SK-N-SH (cell line): ENCODE measurements at regions not wholly inside any gene's neighbourhood (a gene's known extent, or its start where the extent isn't known, plus 50 kb on each side); places are given as distances from the start of the nearest gene placed in this dataset.
A peak's percentile ranks its signal among the peaks of the same experiment; 100 is the strongest.

Source experiments
- CTCF ChIA-PET: fragments of 300-600, 350-600 bp; formaldehyde crosslinking; extraction: SDS; loops from one replicate; lab custom pipeline; 2021; lab: Yijun Ruan, JAX
- POLR2A ChIA-PET: fragments of 350-600 bp; sonication (Branson Sonifier 250); formaldehyde crosslinking; extraction: SDS; loops from one replicate; lab custom pipeline; 2020; ENCODE audit warnings: antibody characterized with exemption, inconsistent platforms; lab: Yijun Ruan, JAX
- DNase-seq: peaks from one replicate; pipeline ENCODE4 v3.0.0; 2012
- H2AFZ ChIP-seq: fragments of 200-600 bp; sonication (generic); 2 replicates; pipeline ENCODE4 v1.8.1; 2016; ENCODE audit warnings: antibody characterized with exemption, mild to moderate bottlenecking, low read depth
- H3F3A ChIP-seq: fragments of 200-600 bp; sonication (generic); replicated peaks from 2 replicates; pipeline ENCODE3; 2016; ENCODE audit warnings: antibody characterized with exemption, mild to moderate bottlenecking; ENCODE audit not compliant: insufficient read depth
- H3K27ac ChIP-seq, 2 experiments: fragments of 200-500 bp in 1 of 2; fragments of 200-600 bp in 1 of 2; sonication (Bioruptor generic) in 1 of 2; sonication (generic), shearing (Covaris generic) in 1 of 2; 2 replicates each; pipeline versions ENCODE4 v1.5.1 to v1.6.1; 2014 to 2016; ENCODE audit warnings: low read depth in 2 of 2, inconsistent platforms in 1 of 2, low read length in 1 of 2, mild to moderate bottlenecking in 1 of 2, mixed read lengths in 1 of 2
- H3K27me3 ChIP-seq: fragments of 200-600 bp; sonication (generic), shearing (Covaris generic); 2 replicates; pipeline ENCODE4 v1.6.1; 2016; ENCODE audit warnings: mixed run types; ENCODE audit not compliant: insufficient read depth
- H3K36me3 ChIP-seq, 2 experiments: fragments of 200-500 bp in 1 of 2; fragments of 200-600 bp in 1 of 2; sonication (Bioruptor generic) in 1 of 2; sonication (generic) in 1 of 2; replicated peaks in 1 of 2; 2 replicates each; pipeline versions ENCODE3 to v1.5.1; 2014 to 2016; ENCODE audit warnings: low read length in 1 of 2, mild to moderate bottlenecking in 1 of 2; ENCODE audit not compliant: insufficient read depth in 2 of 2, control insufficient read depth in 1 of 2
- H3K4me1 ChIP-seq, 2 experiments: fragments of 200-500 bp in 1 of 2; fragments of 200-600 bp in 1 of 2; sonication (Bioruptor generic) in 1 of 2; sonication (generic), shearing (Covaris generic) in 1 of 2; 2 replicates each; pipeline versions ENCODE4 v1.5.1 to v1.6.1; 2014 to 2016; ENCODE audit warnings: low read depth in 1 of 2, low read length in 1 of 2, mixed run types in 1 of 2; ENCODE audit not compliant: insufficient read depth in 2 of 2, control insufficient read depth in 1 of 2
- H3K4me2 ChIP-seq: fragments of 200-600 bp; sonication (generic), shearing (Covaris generic); 2 replicates; pipeline ENCODE4 v1.6.1; 2017; ENCODE audit warnings: mixed run types
- H3K4me3 ChIP-seq, 2 experiments: fragments of 200-500 bp in 1 of 2; fragments of 200-600 bp in 1 of 2; sonication (Bioruptor generic) in 1 of 2; sonication (generic), shearing (Covaris generic) in 1 of 2; 2 replicates each; pipeline versions ENCODE4 v1.5.1 to v1.8.1; 2014 to 2016; ENCODE audit warnings: low read depth in 2 of 2, inconsistent platforms in 1 of 2, low read length in 1 of 2, mild to moderate bottlenecking in 1 of 2, mixed read lengths in 1 of 2, moderate library complexity in 1 of 2
- H3K79me2 ChIP-seq: fragments of 200-600 bp; sonication (generic); 2 replicates; pipeline ENCODE4 v1.8.1; 2017; ENCODE audit warnings: mild to moderate bottlenecking; ENCODE audit not compliant: insufficient read depth
- H3K9ac ChIP-seq: fragments of 200-600 bp; sonication (generic); 2 replicates; pipeline ENCODE4 v1.6.1; 2017; ENCODE audit warnings: mixed run types
- H3K9me2 ChIP-seq: fragments of 200-600 bp; sonication (generic); 2 replicates; pipeline ENCODE4 v1.6.1; 2017; ENCODE audit warnings: mixed run types
- H3K9me3 ChIP-seq: fragments of 200-600 bp; sonication (generic); 2 replicates; pipeline ENCODE4 v1.6.1; 2017; ENCODE audit warnings: mixed run types, mild to moderate bottlenecking, moderate library complexity
- H4K20me1 ChIP-seq: fragments of 200-600 bp; sonication (generic); 2 replicates; pipeline ENCODE4 v1.6.1; 2017; ENCODE audit warnings: mild to moderate bottlenecking, mixed run types; ENCODE audit not compliant: insufficient read depth
- ELF1 ChIP-seq: IDR thresholded peaks from 2 replicates; pipeline ENCODE4 v1.4.0; 2012
- EZH2phosphoT487 ChIP-seq: fragments of 200-600 bp; sonication (generic); IDR thresholded peaks from 2 replicates; pipeline ENCODE4 v1.6.1; 2017; ENCODE audit warnings: low read depth, mixed run types, mild to moderate bottlenecking, antibody characterized with exemption, moderate library complexity, borderline replicate concordance
- FOXJ3 ChIP-seq: sonication (generic); formaldehyde crosslinking; IDR thresholded peaks from 2 replicates; pipeline ENCODE4 v1.5.1; 2020; ENCODE audit warnings: mild to moderate bottlenecking, missing genetic modification reagents
- GABPA ChIP-seq: IDR thresholded peaks from 2 replicates; pipeline ENCODE4 v1.4.0; 2012; ENCODE audit warnings: low read depth, mild to moderate bottlenecking
- JUND ChIP-seq: IDR thresholded peaks from 2 replicates; pipeline ENCODE4 v1.4.0; 2012
- RFX5 ChIP-seq: IDR thresholded peaks from 2 replicates; pipeline ENCODE4 v1.6.1; 2012; ENCODE audit warnings: mild to moderate bottlenecking, improper control_type of control experiment, low read length
- SIN3A ChIP-seq: IDR thresholded peaks from 2 replicates; pipeline ENCODE4 v1.6.1; 2012; ENCODE audit warnings: low read depth, mild to moderate bottlenecking, low read length, moderate library complexity, borderline replicate concordance
- TCF12 ChIP-seq: IDR thresholded peaks from 2 replicates; pipeline ENCODE4 v1.4.0; 2012
- USF1 ChIP-seq: IDR thresholded peaks from 2 replicates; pipeline ENCODE4 v1.4.0; 2012; ENCODE audit warnings: low read depth, borderline replicate concordance
- YY1 ChIP-seq: IDR thresholded peaks from 2 replicates; pipeline ENCODE4 v1.4.0; 2012; ENCODE audit warnings: low read depth, mild to moderate bottlenecking
- WGBS: methylation state at CpG from one replicate; pipeline ENCODE4 v1.1.6; 2017; ENCODE audit warnings: low lambda C conversion rate; 5-methylcytosine and 5-hydroxymethylcytosine counted together
- TF ChIP-seq, protein P1 (sequence below): fragments of 200-600 bp; sonication (generic); IDR thresholded peaks from 2 replicates; pipeline ENCODE4 v1.6.1; 2017; ENCODE audit warnings: antibody characterized with exemption, mild to moderate bottlenecking, moderate library complexity
- TF ChIP-seq, protein P2 (sequence below): IDR thresholded peaks from 2 replicates; pipeline ENCODE4 v1.6.1; 2012; ENCODE audit warnings: mild to moderate bottlenecking, low read depth, low read length, moderate library complexity

GRCh38 chr11:37078521-37078920, 480.5 kb upstream of the RAG2 start:
- H3K79me2 ChIP-seq: no peaks in the 10 kb centered on the region
- no peaks in the 10 kb centered on the region for H3F3A ChIP-seq
- no peak overlapping the region for H3K4me2 ChIP-seq
- no peak overlapping the region for H2AFZ ChIP-seq
- ChIA-PET POLR2A (no interaction called here), CTCF (no interaction called here)
- no peaks in the 10 kb centered on the region; a peak in 2 of 4 replicates for H3K4me1 ChIP-seq
- H3K27me3 ChIP-seq: no peaks in the 10 kb centered on the region
- H3K9me3 ChIP-seq: no peaks in the 10 kb centered on the region
- TF ChIP-seq EZH2phosphoT487: no peak
- TF ChIP-seq GABPA: no peak
- TF ChIP-seq FOXJ3: no peak
- no peak for TF ChIP-seq YY1
- no peak for TF ChIP-seq USF1
- no peak for TF ChIP-seq TCF12
- TF ChIP-seq, protein P1, sequence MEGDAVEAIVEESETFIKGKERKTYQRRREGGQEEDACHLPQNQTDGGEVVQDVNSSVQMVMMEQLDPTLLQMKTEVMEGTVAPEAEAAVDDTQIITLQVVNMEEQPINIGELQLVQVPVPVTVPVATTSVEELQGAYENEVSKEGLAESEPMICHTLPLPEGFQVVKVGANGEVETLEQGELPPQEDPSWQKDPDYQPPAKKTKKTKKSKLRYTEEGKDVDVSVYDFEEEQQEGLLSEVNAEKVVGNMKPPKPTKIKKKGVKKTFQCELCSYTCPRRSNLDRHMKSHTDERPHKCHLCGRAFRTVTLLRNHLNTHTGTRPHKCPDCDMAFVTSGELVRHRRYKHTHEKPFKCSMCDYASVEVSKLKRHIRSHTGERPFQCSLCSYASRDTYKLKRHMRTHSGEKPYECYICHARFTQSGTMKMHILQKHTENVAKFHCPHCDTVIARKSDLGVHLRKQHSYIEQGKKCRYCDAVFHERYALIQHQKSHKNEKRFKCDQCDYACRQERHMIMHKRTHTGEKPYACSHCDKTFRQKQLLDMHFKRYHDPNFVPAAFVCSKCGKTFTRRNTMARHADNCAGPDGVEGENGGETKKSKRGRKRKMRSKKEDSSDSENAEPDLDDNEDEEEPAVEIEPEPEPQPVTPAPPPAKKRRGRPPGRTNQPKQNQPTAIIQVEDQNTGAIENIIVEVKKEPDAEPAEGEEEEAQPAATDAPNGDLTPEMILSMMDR: no peak
- no peak for TF ChIP-seq RFX5
- no peak for TF ChIP-seq JUND
- no peak for TF ChIP-seq ELF1
- no peaks in the 10 kb centered on the region for H3K36me3 ChIP-seq
- DNase-seq: no peak
- no peak overlapping the region for H3K4me3 ChIP-seq
- H4K20me1 ChIP-seq: no peaks in the 10 kb centered on the region
- 27% methylated on average over 2 of the region's 2 CpGs for WGBS
- no peak overlapping the region for H3K27ac ChIP-seq
- H3K9me2 ChIP-seq: no peaks in the 10 kb centered on the region
- no peak overlapping the region for H3K9ac ChIP-seq

- H3K4me1 ChIP-seq: no peaks in the 10 kb centered on the region; a peak in 1 of 4 replicates
- H3K79me2 ChIP-seq: no peaks in the 10 kb centered on the region
- no peak for TF ChIP-seq SIN3A
- TF ChIP-seq, protein P2, sequence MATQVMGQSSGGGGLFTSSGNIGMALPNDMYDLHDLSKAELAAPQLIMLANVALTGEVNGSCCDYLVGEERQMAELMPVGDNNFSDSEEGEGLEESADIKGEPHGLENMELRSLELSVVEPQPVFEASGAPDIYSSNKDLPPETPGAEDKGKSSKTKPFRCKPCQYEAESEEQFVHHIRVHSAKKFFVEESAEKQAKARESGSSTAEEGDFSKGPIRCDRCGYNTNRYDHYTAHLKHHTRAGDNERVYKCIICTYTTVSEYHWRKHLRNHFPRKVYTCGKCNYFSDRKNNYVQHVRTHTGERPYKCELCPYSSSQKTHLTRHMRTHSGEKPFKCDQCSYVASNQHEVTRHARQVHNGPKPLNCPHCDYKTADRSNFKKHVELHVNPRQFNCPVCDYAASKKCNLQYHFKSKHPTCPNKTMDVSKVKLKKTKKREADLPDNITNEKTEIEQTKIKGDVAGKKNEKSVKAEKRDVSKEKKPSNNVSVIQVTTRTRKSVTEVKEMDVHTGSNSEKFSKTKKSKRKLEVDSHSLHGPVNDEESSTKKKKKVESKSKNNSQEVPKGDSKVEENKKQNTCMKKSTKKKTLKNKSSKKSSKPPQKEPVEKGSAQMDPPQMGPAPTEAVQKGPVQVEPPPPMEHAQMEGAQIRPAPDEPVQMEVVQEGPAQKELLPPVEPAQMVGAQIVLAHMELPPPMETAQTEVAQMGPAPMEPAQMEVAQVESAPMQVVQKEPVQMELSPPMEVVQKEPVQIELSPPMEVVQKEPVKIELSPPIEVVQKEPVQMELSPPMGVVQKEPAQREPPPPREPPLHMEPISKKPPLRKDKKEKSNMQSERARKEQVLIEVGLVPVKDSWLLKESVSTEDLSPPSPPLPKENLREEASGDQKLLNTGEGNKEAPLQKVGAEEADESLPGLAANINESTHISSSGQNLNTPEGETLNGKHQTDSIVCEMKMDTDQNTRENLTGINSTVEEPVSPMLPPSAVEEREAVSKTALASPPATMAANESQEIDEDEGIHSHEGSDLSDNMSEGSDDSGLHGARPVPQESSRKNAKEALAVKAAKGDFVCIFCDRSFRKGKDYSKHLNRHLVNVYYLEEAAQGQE: peak; percentile 49; the same call in 1 of the 2 replicates
- H3K9me3 ChIP-seq: no peaks in the 10 kb centered on the region
- no peaks in the 10 kb centered on the region for H3K9me2 ChIP-seq
- no peak overlapping the region for H3K9ac ChIP-seq
- H3K36me3 ChIP-seq: no peaks in the 10 kb centered on the region
- no peak overlapping the region for H3K4me2 ChIP-seq
- DNase-seq: no peak
- no peaks in the 10 kb centered on the region for H4K20me1 ChIP-seq
- H3K27ac ChIP-seq: no peak overlapping the region
- no peak overlapping the region for H3K4me3 ChIP-seq
- ChIA-PET CTCF (interaction anchor here (0.6 kb wide), 1 partner anchor 571 kb away, joined by 3 read pairs; no protein-coding TSS in a partner anchor), POLR2A (no interaction called here)
- H3K27me3 ChIP-seq: no peaks in the 10 kb centered on the region
- 42% methylated on average over 1 of the region's 1 CpG for WGBS
- no peak overlapping the region for H2AFZ ChIP-seq
- H3F3A ChIP-seq: no peaks in the 10 kb centered on the region
Observed at GRCh38 chr11:37076866-37077265, 478.8 kb upstream of the RAG2 start.
